ENCODE measurements at regions not wholly inside any gene's neighbourhood (a gene's known extent, or its start where the extent isn't known, plus 50 kb on each side); places are given as distances from the start of the nearest gene placed in this dataset.
"Not testable (repeated sequence)": the region's sequence is repeated elsewhere in the genome, so short reads cannot be mapped to it uniquely, and the experiment has no call there.

DNA sequence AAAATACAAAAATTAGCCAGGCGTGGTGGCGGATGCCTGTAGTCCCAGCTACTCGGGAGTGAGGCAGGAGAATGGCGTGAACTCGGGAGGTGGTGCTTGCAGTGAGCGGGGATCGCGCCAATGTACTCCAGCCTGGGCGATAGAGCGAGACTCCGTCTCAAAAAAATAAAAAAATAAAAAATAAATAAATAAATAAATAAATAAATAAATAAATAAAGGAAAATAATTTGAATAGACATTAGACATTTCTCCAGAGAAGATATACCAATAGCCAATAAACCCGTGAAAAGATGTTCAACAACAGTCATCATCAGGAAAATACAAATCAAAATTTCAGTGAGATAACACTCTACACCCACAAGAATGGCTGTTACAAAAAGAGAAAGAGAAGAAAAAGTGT is 1302.4 kb upstream of the GYPC start:
- TF ChIP-seq, protein P1, sequence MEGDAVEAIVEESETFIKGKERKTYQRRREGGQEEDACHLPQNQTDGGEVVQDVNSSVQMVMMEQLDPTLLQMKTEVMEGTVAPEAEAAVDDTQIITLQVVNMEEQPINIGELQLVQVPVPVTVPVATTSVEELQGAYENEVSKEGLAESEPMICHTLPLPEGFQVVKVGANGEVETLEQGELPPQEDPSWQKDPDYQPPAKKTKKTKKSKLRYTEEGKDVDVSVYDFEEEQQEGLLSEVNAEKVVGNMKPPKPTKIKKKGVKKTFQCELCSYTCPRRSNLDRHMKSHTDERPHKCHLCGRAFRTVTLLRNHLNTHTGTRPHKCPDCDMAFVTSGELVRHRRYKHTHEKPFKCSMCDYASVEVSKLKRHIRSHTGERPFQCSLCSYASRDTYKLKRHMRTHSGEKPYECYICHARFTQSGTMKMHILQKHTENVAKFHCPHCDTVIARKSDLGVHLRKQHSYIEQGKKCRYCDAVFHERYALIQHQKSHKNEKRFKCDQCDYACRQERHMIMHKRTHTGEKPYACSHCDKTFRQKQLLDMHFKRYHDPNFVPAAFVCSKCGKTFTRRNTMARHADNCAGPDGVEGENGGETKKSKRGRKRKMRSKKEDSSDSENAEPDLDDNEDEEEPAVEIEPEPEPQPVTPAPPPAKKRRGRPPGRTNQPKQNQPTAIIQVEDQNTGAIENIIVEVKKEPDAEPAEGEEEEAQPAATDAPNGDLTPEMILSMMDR (IDR thresholded peaks at IDR 0.05), result not testable (repeated sequence)
- not testable (repeated sequence) for TF ChIP-seq EP300, POLR2A (IDR thresholded peaks at IDR 0.05)
